ENCODE measurements at regions not wholly inside any gene's neighbourhood (a gene's known extent, or its start where the extent isn't known, plus 50 kb on each side); places are given as distances from the start of the nearest gene placed in this dataset.

DNA sequence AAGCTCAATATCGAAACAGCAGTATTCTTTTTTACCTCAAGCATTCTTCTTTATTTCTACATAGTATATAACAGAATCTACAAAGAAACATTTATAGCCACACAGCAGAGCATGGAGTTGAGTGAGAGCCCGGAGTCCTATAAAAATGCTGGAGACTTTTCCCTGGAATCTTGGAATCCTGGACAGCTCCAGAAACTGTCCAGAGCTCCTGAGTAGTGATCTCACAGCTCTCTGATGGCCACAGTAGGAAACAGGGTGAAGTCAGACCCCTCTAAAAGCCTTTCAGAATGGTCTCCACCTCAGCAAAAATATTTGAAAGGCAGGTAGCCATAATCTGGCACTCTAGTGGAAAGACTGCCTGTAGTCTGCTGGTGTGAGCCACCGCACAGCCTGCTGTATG, 149.3 kb upstream of the STXBP5 start:
- TF ChIP-seq, protein P1, sequence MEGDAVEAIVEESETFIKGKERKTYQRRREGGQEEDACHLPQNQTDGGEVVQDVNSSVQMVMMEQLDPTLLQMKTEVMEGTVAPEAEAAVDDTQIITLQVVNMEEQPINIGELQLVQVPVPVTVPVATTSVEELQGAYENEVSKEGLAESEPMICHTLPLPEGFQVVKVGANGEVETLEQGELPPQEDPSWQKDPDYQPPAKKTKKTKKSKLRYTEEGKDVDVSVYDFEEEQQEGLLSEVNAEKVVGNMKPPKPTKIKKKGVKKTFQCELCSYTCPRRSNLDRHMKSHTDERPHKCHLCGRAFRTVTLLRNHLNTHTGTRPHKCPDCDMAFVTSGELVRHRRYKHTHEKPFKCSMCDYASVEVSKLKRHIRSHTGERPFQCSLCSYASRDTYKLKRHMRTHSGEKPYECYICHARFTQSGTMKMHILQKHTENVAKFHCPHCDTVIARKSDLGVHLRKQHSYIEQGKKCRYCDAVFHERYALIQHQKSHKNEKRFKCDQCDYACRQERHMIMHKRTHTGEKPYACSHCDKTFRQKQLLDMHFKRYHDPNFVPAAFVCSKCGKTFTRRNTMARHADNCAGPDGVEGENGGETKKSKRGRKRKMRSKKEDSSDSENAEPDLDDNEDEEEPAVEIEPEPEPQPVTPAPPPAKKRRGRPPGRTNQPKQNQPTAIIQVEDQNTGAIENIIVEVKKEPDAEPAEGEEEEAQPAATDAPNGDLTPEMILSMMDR (IDR thresholded peaks at IDR 0.05; ENCODE audit: insufficient read depth, low read depth, low read length): no peak
- TF ChIP-seq EZH2 (IDR thresholded peaks at IDR 0.05; ENCODE audit: insufficient read depth, low read length): no peak
